Stimulated activated CD8-positive, alpha-beta memory T cell treated with anti-CD3 and anti-CD28 coated beads, Interleukin-12 subunit alpha, Interleukin-12 subunit beta, amount 100 ng/mL, for 24 hours (primary cell): ENCODE measurements at regions not wholly inside any gene's neighbourhood (a gene's known extent, or its start where the extent isn't known, plus 50 kb on each side); places are given as distances from the start of the nearest gene placed in this dataset.

Experiments
- DNase-seq: peaks from one replicate; pipeline ENCODE4 v3.0.0-alpha.2; 2020; ENCODE audit errors: extremely low read depth

GRCh38 chr11:79919350-79919749 lies 478.5 kb upstream of the TENM4 start:
- no peak for DNase-seq

GRCh38 chr11:79918846-79919245 lies 478.0 kb upstream of the TENM4 start:
- no peak for DNase-seq

GRCh38 chr11:79906164-79906563 lies 465.3 kb upstream of the TENM4 start:
- DNase-seq = no peak

GRCh38 chr11:79902493-79902892 lies 461.7 kb upstream of the TENM4 start:
- DNase-seq = no peak

GRCh38 chr11:79897896-79898295 lies 457.1 kb upstream of the TENM4 start:
- no peak for DNase-seq

GRCh38 chr11:79896258-79896657 lies 455.4 kb upstream of the TENM4 start:
- DNase-seq = no peak

GRCh38 chr11:79894111-79894510 lies 453.3 kb upstream of the TENM4 start:
- no peak for DNase-seq

- DNase-seq = no peak
Observed at GRCh38 chr11:79890272-79890671, 449.4 kb upstream of the TENM4 start.

- no peak for DNase-seq
Observed at GRCh38 chr11:79864882-79865281, 424.1 kb upstream of the TENM4 start.

- no peak for DNase-seq
Observed at GRCh38 chr11:79860336-79860735, 419.5 kb upstream of the TENM4 start.

GRCh38 chr11:79857377-79858214 lies 416.8 kb upstream of the TENM4 start:
- no peak for DNase-seq

GRCh38 chr11:79852176-79852575 lies 411.3 kb upstream of the TENM4 start:
- DNase-seq = no peak

GRCh38 chr11:79845002-79845709 lies 404.3 kb upstream of the TENM4 start:
- DNase-seq = no peak

- no peak for DNase-seq
Observed at GRCh38 chr11:79834015-79834414, 393.2 kb upstream of the TENM4 start.

GRCh38 chr11:79830446-79830845 lies 389.6 kb upstream of the TENM4 start:
- no peak for DNase-seq

- DNase-seq = no peak
Observed at GRCh38 chr11:79829891-79830290, 389.1 kb upstream of the TENM4 start.

- no peak for DNase-seq
Observed at GRCh38 chr11:79822766-79823165, 381.9 kb upstream of the TENM4 start.

- no peak for DNase-seq
Observed at GRCh38 chr11:79813551-79813950, 372.7 kb upstream of the TENM4 start.

GRCh38 chr11:79809487-79809886 lies 368.7 kb upstream of the TENM4 start:
- no peak for DNase-seq

GRCh38 chr11:79807506-79807905 lies 366.7 kb upstream of the TENM4 start:
- no peak for DNase-seq

- DNase-seq = no peak
Observed at GRCh38 chr11:79796704-79797103, 355.9 kb upstream of the TENM4 start.

- DNase-seq = no peak
Observed at GRCh38 chr11:79794484-79795393, 353.9 kb upstream of the TENM4 start.
